ENCODE measurements at regions not wholly inside any gene's neighbourhood (a gene's known extent, or its start where the extent isn't known, plus 50 kb on each side); places are given as distances from the start of the nearest gene placed in this dataset.

DNA sequence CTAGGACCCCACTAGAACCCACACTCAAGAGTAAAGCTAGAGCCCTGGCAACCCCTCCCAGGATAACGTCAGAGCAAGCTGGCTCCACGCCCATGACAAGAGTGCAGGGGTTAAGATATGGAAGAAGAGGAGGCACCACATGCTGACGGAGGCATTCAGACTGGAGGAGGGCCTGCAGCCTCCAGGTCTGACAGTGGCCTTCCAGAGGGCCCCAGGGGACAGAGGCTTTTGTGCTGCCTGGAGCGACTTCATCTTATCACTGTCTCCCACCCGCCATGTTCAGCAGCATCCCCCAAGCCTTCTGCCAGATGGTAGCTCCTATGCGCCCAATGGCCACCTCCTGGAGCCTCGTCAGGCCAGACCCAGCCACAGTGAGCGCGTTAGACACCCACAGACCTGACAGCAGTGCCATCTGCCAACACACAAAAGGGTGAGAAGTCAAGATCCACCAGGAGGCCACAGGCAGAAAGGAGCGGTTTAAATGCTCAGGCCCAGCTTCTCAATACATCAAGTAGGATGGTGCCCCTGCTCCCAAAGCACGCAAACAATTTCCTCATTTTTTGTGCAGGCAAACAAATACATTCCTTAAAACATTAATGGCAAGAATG is 65.8 kb downstream of the C5orf15 start:
- in situ Hi-C loops (cut with HindIII; ENCODE audit: low pct_unique_long_range_greater_than_20kb, low sequenced_read_pairs) (no loop called here), intact Hi-C loops (cut with micrococcal nuclease; ENCODE audit: unreplicated experiment) (no loop called here)
- Histone ChIP-seq H3K4me3 (ENCODE audit: low read depth in 2 of 2, low read length in 2 of 2) (no peak overlapping the region), H3K4me1 (ENCODE audit: control insufficient read depth, insufficient read depth, low read length) (no peaks in the 10 kb centered on the region), H3K27me3 (ENCODE audit: control insufficient read depth, insufficient read depth, low read length) (no peaks in the 10 kb centered on the region), H3K27ac (ENCODE audit: low read length) (no peak overlapping the region), H3K36me3 (ENCODE audit: control insufficient read depth, insufficient read depth, low read length) (no peaks in the 10 kb centered on the region), H3K9me3 (ENCODE audit: control insufficient read depth, insufficient read depth, low read depth, low read length) (no peaks in the 10 kb centered on the region)
- TF ChIP-seq, protein P1, sequence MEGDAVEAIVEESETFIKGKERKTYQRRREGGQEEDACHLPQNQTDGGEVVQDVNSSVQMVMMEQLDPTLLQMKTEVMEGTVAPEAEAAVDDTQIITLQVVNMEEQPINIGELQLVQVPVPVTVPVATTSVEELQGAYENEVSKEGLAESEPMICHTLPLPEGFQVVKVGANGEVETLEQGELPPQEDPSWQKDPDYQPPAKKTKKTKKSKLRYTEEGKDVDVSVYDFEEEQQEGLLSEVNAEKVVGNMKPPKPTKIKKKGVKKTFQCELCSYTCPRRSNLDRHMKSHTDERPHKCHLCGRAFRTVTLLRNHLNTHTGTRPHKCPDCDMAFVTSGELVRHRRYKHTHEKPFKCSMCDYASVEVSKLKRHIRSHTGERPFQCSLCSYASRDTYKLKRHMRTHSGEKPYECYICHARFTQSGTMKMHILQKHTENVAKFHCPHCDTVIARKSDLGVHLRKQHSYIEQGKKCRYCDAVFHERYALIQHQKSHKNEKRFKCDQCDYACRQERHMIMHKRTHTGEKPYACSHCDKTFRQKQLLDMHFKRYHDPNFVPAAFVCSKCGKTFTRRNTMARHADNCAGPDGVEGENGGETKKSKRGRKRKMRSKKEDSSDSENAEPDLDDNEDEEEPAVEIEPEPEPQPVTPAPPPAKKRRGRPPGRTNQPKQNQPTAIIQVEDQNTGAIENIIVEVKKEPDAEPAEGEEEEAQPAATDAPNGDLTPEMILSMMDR (IDR thresholded peaks at IDR 0.05) = no peak
- TF ChIP-seq SIN3A (IDR thresholded peaks at IDR 0.05; ENCODE audit: borderline replicate concordance, insufficient read depth, low read depth, low read length) (no peak), TCF7L2 (IDR thresholded peaks at IDR 0.05; ENCODE audit: low read depth, low read length) (no peak), POLR2AphosphoS5 (IDR thresholded peaks at IDR 0.05; ENCODE audit: low read depth, low read length) (no peak)
- TF ChIP-seq, protein P2, sequence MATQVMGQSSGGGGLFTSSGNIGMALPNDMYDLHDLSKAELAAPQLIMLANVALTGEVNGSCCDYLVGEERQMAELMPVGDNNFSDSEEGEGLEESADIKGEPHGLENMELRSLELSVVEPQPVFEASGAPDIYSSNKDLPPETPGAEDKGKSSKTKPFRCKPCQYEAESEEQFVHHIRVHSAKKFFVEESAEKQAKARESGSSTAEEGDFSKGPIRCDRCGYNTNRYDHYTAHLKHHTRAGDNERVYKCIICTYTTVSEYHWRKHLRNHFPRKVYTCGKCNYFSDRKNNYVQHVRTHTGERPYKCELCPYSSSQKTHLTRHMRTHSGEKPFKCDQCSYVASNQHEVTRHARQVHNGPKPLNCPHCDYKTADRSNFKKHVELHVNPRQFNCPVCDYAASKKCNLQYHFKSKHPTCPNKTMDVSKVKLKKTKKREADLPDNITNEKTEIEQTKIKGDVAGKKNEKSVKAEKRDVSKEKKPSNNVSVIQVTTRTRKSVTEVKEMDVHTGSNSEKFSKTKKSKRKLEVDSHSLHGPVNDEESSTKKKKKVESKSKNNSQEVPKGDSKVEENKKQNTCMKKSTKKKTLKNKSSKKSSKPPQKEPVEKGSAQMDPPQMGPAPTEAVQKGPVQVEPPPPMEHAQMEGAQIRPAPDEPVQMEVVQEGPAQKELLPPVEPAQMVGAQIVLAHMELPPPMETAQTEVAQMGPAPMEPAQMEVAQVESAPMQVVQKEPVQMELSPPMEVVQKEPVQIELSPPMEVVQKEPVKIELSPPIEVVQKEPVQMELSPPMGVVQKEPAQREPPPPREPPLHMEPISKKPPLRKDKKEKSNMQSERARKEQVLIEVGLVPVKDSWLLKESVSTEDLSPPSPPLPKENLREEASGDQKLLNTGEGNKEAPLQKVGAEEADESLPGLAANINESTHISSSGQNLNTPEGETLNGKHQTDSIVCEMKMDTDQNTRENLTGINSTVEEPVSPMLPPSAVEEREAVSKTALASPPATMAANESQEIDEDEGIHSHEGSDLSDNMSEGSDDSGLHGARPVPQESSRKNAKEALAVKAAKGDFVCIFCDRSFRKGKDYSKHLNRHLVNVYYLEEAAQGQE (IDR thresholded peaks at IDR 0.05; ENCODE audit: insufficient read depth in 1 of 2, low read depth in 2 of 2, low read length in 1 of 2) = no peak
- no peak for DNase-seq (ENCODE audit: low read depth, low spot score)
- CTCF ChIA-PET = interaction anchor here (0.6 kb wide), 1 partner anchor 681 kb away, joined by 4 read pairs; no protein-coding TSS in a partner anchor
- no TSS peak for BruUV-seq (replicated peaks)
- POLR2A ChIA-PET = no interaction called here
- no peak for ATAC-seq

DNA sequence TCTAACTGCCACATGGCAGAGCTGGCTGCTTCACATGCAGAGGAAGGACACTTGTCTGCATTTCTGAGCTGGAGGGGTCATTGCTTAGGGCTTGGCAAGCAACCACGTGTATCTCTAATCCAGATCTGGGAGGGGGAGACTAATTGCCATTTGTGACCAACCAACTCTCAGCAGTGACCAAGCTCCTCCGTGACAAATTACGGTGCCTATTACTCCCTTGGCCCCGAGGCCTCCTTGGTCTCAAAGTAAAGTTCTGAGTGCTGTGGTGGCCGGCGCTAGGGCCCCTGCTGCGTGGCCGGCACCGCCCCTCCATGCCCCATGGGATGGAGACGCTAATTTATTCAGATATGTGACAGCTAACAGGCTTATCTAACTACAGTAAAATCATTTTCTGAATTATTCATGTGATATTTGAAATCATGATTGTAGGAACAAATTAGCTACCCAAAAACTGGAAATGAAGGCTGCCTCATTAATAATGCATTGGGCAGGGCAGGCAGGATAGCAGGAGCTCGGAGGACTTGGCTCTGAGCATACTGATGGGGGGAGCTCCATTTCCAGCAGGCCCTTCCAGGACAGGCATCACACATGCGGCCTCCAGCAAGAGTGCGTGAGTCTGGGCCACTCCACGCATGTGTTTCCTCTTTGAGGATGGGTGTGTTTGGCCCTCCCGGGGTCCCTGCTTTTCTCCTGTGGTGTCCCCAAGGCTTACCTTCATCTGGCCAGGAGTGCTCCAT is 67.7 kb downstream of the C5orf15 start:
- TF ChIP-seq TCF7L2 (IDR thresholded peaks at IDR 0.05; ENCODE audit: low read depth, low read length) (no peak), POLR2AphosphoS5 (IDR thresholded peaks at IDR 0.05; ENCODE audit: low read depth, low read length) (no peak), SIN3A (IDR thresholded peaks at IDR 0.05; ENCODE audit: borderline replicate concordance, insufficient read depth, low read depth, low read length) (no peak)
- TF ChIP-seq, protein P1 (IDR thresholded peaks at IDR 0.05) = no peak
- TF ChIP-seq, protein P2 (IDR thresholded peaks at IDR 0.05; ENCODE audit: insufficient read depth in 1 of 2, low read depth in 2 of 2, low read length in 1 of 2) = no peak
- no TSS peak for BruUV-seq (replicated peaks)
- intact Hi-C loops (cut with micrococcal nuclease; ENCODE audit: unreplicated experiment) = no loop called here

More for the DNA sequence above, 67.7 kb downstream of the C5orf15 start:
- H3K4me1 ChIP-seq (ENCODE audit: control insufficient read depth, insufficient read depth, low read length) = no peaks in the 10 kb centered on the region
- POLR2A ChIA-PET = no interaction called here
- H3K27me3 ChIP-seq (ENCODE audit: control insufficient read depth, insufficient read depth, low read length) = no peaks in the 10 kb centered on the region
- H3K27ac ChIP-seq (ENCODE audit: low read length) = no peak overlapping the region
- no peak overlapping the region for H3K4me3 ChIP-seq (ENCODE audit: low read depth in 2 of 2, low read length in 2 of 2)
- H3K9me3 ChIP-seq (ENCODE audit: control insufficient read depth, insufficient read depth, low read depth, low read length) = no peaks in the 10 kb centered on the region
- DNase-seq (ENCODE audit: low read depth, low spot score) = no peak
- CTCF ChIA-PET = no interaction called here
- H3K36me3 ChIP-seq (ENCODE audit: control insufficient read depth, insufficient read depth, low read length) = no peaks in the 10 kb centered on the region
- ATAC-seq = no peak
- in situ Hi-C loops (cut with HindIII; ENCODE audit: low pct_unique_long_range_greater_than_20kb, low sequenced_read_pairs) = no loop called here

Data from Panc1 (cell line).